GM12878 (cell line): ENCODE measurements at regions not wholly inside any gene's neighbourhood (a gene's known extent, or its start where the extent isn't known, plus 50 kb on each side); places are given as distances from the start of the nearest gene placed in this dataset.

ENCODE experiments used
- ATAC-seq: fragments of 200-7000 bp; cut with Tn5 transposase; 3 replicates; pipeline ENCODE4 v1.9.1; 2020; ENCODE audit warnings: mild to moderate bottlenecking, moderate library complexity
- BruUV-seq: library from RNA; stranded (reverse); fragments of 400-500 nt; replicated peaks from 2 replicates; lab custom pipeline; 2021; lab: Mats Ljungman, UMichigan
- CTCF ChIA-PET: fragments of 300-600 bp; sonication (Branson Sonifier 250); formaldehyde crosslinking; extraction: SDS; loops from one replicate; lab custom pipeline; 2021; ENCODE audit warnings: inconsistent platforms; lab: Yijun Ruan, JAX
- POLR2A ChIA-PET: fragments of 350-600 bp; formaldehyde crosslinking; extraction: SDS; loops from one replicate; lab custom pipeline; 2021; ENCODE audit warnings: inconsistent platforms; lab: Charles Lee
- RAD21 ChIA-PET: fragments of 300-600 bp; sonication (Branson Sonifier 250); formaldehyde crosslinking; loops from one replicate; lab custom pipeline; 2023; ENCODE audit warnings: antibody characterized with exemption; ENCODE audit not compliant: unreplicated experiment; lab: Charles Lee
- SMC1A ChIA-PET: fragments of 300-600 bp; sonication (Branson Sonifier 250); formaldehyde crosslinking; loops from one replicate; lab custom pipeline; 2023; ENCODE audit not compliant: unreplicated experiment, uncharacterized antibody; lab: Charles Lee
- DNase-seq: peaks from one replicate; pipeline ENCODE4 v3.0.0-alpha.2; 2011; ENCODE audit warnings: low read depth, low spot score
- FAIRE-seq: peaks from 3 replicates; lab custom pipeline; 2011; peaks lifted over from hg19 to GRCh38; lab: Jason Lieb, UNC
- H2AFZ ChIP-seq: 2 replicates; pipeline ENCODE4 v1.6.0; 2011; ENCODE audit warnings: low read depth, low read length, control low read depth; ENCODE audit not compliant: control insufficient read depth
- H3K27ac ChIP-seq: 2 replicates; pipeline ENCODE4 v1.5.1; 2011; ENCODE audit warnings: control low read depth; ENCODE audit not compliant: control insufficient read depth, insufficient read depth
- H3K27me3 ChIP-seq, 2 experiments: replicated peaks in 1 of 2; 2 replicates each; pipeline versions ENCODE4 v1.6.0 to v1.6.1; 2011; ENCODE audit warnings: low read length in 1 of 2; ENCODE audit not compliant: control insufficient read depth in 2 of 2, insufficient read depth in 2 of 2
- H3K36me3 ChIP-seq, 2 experiments: 2 replicates each; pipeline ENCODE4 v1.5.1; 2011; ENCODE audit warnings: low read length in 1 of 2; ENCODE audit not compliant: control insufficient read depth in 2 of 2, insufficient read depth in 2 of 2
- H3K4me1 ChIP-seq: 2 replicates; pipeline ENCODE4 v1.6.1; 2011; ENCODE audit warnings: mild to moderate bottlenecking, low read length, moderate library complexity, mixed read lengths; ENCODE audit not compliant: control insufficient read depth, insufficient read depth
- H3K4me2 ChIP-seq: 2 replicates; pipeline ENCODE4 v1.6.0; 2011; ENCODE audit warnings: control low read depth; ENCODE audit not compliant: control insufficient read depth, insufficient read depth
- H3K4me3 ChIP-seq: fragments of 200-600 bp; sonication (generic); 2 replicates; pipeline ENCODE4 v1.5.1; 2016
- H3K79me2 ChIP-seq: 2 replicates; pipeline ENCODE4 v1.6.0; 2011; ENCODE audit warnings: low read length; ENCODE audit not compliant: control insufficient read depth, insufficient read depth
- H3K9ac ChIP-seq: 2 replicates; pipeline ENCODE4 v1.8.0; 2011; ENCODE audit warnings: low read length, control low read depth, mixed read lengths; ENCODE audit not compliant: control insufficient read depth, insufficient read depth
- H3K9me3 ChIP-seq: replicated peaks from 3 replicates; pipeline ENCODE4 v1.5.1; 2011; ENCODE audit warnings: mild to moderate bottlenecking, low read length; ENCODE audit not compliant: control insufficient read depth, insufficient read depth
- H4K20me1 ChIP-seq: 2 replicates; pipeline ENCODE4 v1.6.0; 2011; ENCODE audit not compliant: control insufficient read depth, insufficient read depth
- ETV6 ChIP-seq, 2 experiments: fragments of 450-650 bp in 1 of 2; IDR thresholded peaks in 1 of 2; conservative IDR thresholded peaks in 1 of 2; 2 replicates each; pipeline ENCODE4 v1.6.1; 2014; ENCODE audit warnings: antibody characterized with exemption in 1 of 2, borderline replicate concordance in 1 of 2, low read depth in 1 of 2, mild to moderate bottlenecking in 1 of 2, moderate library complexity in 1 of 2
- HCFC1 ChIP-seq: fragments of 150-350 bp; IDR thresholded peaks from 2 replicates; pipeline ENCODE4 v1.6.1; 2014; ENCODE audit warnings: low read length
- HDAC2 ChIP-seq: fragments of 200-600 bp; sonication (generic); IDR thresholded peaks from 2 replicates; pipeline ENCODE4 v1.6.1; 2017
- IKZF2 ChIP-seq, 2 experiments: fragments of 450-650 bp; IDR thresholded peaks; 2 replicates each; pipeline ENCODE4 v1.6.1; 2017; ENCODE audit warnings: mild to moderate bottlenecking in 2 of 2, moderate library complexity in 2 of 2
- LARP7 ChIP-seq: fragments of 450-650 bp; IDR thresholded peaks from 2 replicates; pipeline ENCODE4 v1.6.1; 2017; ENCODE audit warnings: mild to moderate bottlenecking
- MTA2 ChIP-seq: fragments of 450-650 bp; IDR thresholded peaks from 2 replicates; pipeline ENCODE4 v1.6.1; 2016; ENCODE audit warnings: low read depth, mild to moderate bottlenecking, moderate library complexity
- NR2C1 ChIP-seq: fragments of 450-650 bp; IDR thresholded peaks from 2 replicates; pipeline ENCODE4 v1.6.1; 2017; ENCODE audit warnings: antibody characterized with exemption, mild to moderate bottlenecking, moderate library complexity
- NR2F1 ChIP-seq: fragments of 450-650 bp; conservative IDR thresholded peaks from 2 replicates; pipeline ENCODE4 v1.6.1; 2017; ENCODE audit warnings: mild to moderate bottlenecking
- RBBP5 ChIP-seq: fragments of 200-600 bp; sonication (generic); conservative IDR thresholded peaks from 2 replicates; pipeline ENCODE4 v1.6.1; 2016
- WGBS: methylation state at CpG from one replicate; pipeline ENCODE4 v1.1.6; 2016; ENCODE audit warnings: low lambda C conversion rate; ENCODE audit not compliant: insufficient replicate concordance, insufficient coverage; ENCODE audit errors: missing lambda C conversion rate; 5-methylcytosine and 5-hydroxymethylcytosine counted together
- in situ Hi-C: fragments of 300-500 bp; cut with MboI; formaldehyde crosslinking; loops from 9 replicates; pipeline ENCODE4 v1.14.3; 2018; ENCODE audit warnings: mixed read lengths
- intact Hi-C: fragments of 100-400 bp; cut with micrococcal nuclease; formaldehyde crosslinking; loops from one replicate; pipeline ENCODE4 v1.14.2; 2022; ENCODE audit not compliant: unreplicated experiment
- TF ChIP-seq, protein P1 (sequence below): fragments of 450-650 bp; IDR thresholded peaks from 2 replicates; pipeline ENCODE4 v1.6.1; 2017; ENCODE audit warnings: borderline replicate concordance
- TF ChIP-seq, protein P2 (sequence below): fragments of 150-350 bp; IDR thresholded peaks from 2 replicates; pipeline ENCODE4 v1.6.1; 2016; ENCODE audit warnings: low read depth, low read length
- TF ChIP-seq, protein P3 (sequence below): fragments of 450-650 bp; IDR thresholded peaks from 2 replicates; pipeline ENCODE4 v1.6.1; 2017; ENCODE audit warnings: mild to moderate bottlenecking, low read depth, inconsistent platforms; ENCODE audit not compliant: poor library complexity, severe bottlenecking

DNA sequence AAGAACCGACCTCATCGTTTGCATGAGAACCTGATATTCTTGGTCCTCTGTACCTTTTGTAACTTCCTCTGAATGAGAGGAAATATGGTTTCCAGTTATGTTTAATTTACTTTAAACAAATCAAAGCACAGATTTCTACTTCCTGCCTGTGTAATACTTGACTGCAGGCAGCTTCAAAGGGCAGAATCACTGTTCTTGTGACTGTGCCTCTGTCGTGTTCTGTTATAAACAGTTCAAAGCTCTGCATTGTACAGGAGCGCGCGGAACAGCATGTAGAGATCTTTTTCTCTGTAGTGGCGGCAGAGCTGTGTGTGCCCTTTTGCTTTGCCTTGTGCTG lies 73.2 kb upstream of the CLDN5 start:
- Histone ChIP-seq H4K20me1 (no peaks in the 10 kb centered on the region), H2AFZ (no peak overlapping the region), H3K4me1 (no peaks in the 10 kb centered on the region), H3K4me3 (no peak overlapping the region), H3K9ac (no peak overlapping the region), H3K4me2 (no peak overlapping the region), H3K36me3 (no peaks in the 10 kb centered on the region), H3K27me3 (no peaks in the 10 kb centered on the region; a peak in 2 of 4 replicates), H3K9me3 (no peaks in the 10 kb centered on the region), H3K79me2 (no peaks in the 10 kb centered on the region), H3K27ac (no peak overlapping the region)
- no peak for DNase-seq
- CTCF ChIA-PET: no interaction called here
- BruUV-seq: no TSS peak
- intact Hi-C loops (no loop called here), in situ Hi-C loops (no loop called here)
- SMC1A ChIA-PET: no interaction called here
- FAIRE-seq: no peak
- no peak for ATAC-seq
- RAD21 ChIA-PET: no interaction called here
- WGBS: 54% methylated on average over 5 of the region's 7 CpGs
- POLR2A ChIA-PET: no interaction called here
- TF ChIP-seq, protein P1, sequence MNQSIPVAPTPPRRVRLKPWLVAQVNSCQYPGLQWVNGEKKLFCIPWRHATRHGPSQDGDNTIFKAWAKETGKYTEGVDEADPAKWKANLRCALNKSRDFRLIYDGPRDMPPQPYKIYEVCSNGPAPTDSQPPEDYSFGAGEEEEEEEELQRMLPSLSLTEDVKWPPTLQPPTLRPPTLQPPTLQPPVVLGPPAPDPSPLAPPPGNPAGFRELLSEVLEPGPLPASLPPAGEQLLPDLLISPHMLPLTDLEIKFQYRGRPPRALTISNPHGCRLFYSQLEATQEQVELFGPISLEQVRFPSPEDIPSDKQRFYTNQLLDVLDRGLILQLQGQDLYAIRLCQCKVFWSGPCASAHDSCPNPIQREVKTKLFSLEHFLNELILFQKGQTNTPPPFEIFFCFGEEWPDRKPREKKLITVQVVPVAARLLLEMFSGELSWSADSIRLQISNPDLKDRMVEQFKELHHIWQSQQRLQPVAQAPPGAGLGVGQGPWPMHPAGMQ: no peak
- TF ChIP-seq IKZF2 (IDR thresholded peaks at IDR 0.05) (no peak), HDAC2 (no peak), RBBP5 (no peak), MTA2 (no peak), NR2C1 (no peak), ETV6 (conservative IDR thresholded peaks at IDR 0.05 in 1 of 2, IDR thresholded peaks at IDR 0.05 in 1 of 2; ENCODE audit: borderline replicate concordance in 1 of 2, low read depth in 1 of 2) (no peak), LARP7 (no peak), NR2F1 (no peak), HCFC1 (no peak)
- TF ChIP-seq, protein P2, sequence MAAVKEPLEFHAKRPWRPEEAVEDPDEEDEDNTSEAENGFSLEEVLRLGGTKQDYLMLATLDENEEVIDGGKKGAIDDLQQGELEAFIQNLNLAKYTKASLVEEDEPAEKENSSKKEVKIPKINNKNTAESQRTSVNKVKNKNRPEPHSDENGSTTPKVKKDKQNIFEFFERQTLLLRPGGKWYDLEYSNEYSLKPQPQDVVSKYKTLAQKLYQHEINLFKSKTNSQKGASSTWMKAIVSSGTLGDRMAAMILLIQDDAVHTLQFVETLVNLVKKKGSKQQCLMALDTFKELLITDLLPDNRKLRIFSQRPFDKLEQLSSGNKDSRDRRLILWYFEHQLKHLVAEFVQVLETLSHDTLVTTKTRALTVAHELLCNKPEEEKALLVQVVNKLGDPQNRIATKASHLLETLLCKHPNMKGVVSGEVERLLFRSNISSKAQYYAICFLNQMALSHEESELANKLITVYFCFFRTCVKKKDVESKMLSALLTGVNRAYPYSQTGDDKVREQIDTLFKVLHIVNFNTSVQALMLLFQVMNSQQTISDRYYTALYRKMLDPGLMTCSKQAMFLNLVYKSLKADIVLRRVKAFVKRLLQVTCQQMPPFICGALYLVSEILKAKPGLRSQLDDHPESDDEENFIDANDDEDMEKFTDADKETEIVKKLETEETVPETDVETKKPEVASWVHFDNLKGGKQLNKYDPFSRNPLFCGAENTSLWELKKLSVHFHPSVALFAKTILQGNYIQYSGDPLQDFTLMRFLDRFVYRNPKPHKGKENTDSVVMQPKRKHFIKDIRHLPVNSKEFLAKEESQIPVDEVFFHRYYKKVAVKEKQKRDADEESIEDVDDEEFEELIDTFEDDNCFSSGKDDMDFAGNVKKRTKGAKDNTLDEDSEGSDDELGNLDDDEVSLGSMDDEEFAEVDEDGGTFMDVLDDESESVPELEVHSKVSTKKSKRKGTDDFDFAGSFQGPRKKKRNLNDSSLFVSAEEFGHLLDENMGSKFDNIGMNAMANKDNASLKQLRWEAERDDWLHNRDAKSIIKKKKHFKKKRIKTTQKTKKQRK: no peak
- TF ChIP-seq, protein P3, sequence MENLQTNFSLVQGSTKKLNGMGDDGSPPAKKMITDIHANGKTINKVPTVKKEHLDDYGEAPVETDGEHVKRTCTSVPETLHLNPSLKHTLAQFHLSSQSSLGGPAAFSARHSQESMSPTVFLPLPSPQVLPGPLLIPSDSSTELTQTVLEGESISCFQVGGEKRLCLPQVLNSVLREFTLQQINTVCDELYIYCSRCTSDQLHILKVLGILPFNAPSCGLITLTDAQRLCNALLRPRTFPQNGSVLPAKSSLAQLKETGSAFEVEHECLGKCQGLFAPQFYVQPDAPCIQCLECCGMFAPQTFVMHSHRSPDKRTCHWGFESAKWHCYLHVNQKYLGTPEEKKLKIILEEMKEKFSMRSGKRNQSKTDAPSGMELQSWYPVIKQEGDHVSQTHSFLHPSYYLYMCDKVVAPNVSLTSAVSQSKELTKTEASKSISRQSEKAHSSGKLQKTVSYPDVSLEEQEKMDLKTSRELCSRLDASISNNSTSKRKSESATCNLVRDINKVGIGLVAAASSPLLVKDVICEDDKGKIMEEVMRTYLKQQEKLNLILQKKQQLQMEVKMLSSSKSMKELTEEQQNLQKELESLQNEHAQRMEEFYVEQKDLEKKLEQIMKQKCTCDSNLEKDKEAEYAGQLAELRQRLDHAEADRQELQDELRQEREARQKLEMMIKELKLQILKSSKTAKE: no peak
